ENCODE measurements at regions not wholly inside any gene's neighbourhood (a gene's known extent, or its start where the extent isn't known, plus 50 kb on each side); places are given as distances from the start of the nearest gene placed in this dataset.

DNA sequence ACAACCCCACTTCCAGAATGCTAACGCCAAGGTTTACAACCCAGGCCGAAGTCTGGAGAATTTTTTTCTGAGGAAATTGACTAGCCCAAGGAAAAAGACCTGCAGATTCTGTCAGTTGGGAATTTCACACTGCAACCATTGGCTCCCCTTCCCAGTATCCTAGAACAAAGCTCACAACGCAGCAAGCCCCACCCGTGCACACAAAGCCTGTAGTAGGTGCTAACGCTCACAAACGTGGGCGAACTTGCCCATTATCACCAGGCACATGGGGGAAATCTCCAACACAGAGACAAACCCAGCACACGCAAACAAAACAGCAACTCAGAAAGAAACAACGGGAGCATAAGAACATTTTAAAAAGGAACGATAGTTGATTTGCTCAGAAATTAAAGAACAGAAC is 265.1 kb downstream of the EIPR1 start:
- TF ChIP-seq, protein P1, sequence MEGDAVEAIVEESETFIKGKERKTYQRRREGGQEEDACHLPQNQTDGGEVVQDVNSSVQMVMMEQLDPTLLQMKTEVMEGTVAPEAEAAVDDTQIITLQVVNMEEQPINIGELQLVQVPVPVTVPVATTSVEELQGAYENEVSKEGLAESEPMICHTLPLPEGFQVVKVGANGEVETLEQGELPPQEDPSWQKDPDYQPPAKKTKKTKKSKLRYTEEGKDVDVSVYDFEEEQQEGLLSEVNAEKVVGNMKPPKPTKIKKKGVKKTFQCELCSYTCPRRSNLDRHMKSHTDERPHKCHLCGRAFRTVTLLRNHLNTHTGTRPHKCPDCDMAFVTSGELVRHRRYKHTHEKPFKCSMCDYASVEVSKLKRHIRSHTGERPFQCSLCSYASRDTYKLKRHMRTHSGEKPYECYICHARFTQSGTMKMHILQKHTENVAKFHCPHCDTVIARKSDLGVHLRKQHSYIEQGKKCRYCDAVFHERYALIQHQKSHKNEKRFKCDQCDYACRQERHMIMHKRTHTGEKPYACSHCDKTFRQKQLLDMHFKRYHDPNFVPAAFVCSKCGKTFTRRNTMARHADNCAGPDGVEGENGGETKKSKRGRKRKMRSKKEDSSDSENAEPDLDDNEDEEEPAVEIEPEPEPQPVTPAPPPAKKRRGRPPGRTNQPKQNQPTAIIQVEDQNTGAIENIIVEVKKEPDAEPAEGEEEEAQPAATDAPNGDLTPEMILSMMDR (IDR thresholded peaks at IDR 0.05; ENCODE audit: insufficient read depth, low read length) = no peak
- H3K4me3 ChIP-seq (ENCODE audit: low read depth, low read length) = no peak overlapping the region
- DNase-seq (ENCODE audit: low read depth) = no peak

DNA sequence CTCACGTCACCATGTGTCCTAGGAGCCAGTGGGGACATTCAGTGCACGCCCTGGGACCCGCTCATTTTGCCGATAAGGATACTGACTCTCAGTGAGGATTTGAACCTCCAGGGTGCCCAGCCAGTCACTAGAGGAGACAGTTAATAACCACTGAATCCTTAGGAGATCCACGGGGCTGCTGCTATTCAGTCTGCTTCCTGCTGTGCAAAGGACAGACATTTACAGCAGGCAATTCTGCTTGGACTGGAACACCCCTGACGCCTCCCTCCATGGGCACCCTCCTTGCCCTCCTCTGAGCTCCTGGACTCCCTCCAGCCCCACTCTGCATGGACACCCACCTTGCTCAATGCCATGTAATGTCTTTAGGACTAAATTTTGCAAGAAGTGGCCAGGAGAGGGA is 265.5 kb downstream of the EIPR1 start:
- DNase-seq (ENCODE audit: low read depth) = no peak
- TF ChIP-seq, protein P1 (IDR thresholded peaks at IDR 0.05; ENCODE audit: insufficient read depth, low read length) = no peak
- no peak overlapping the region for H3K4me3 ChIP-seq (ENCODE audit: low read depth, low read length)

DNA sequence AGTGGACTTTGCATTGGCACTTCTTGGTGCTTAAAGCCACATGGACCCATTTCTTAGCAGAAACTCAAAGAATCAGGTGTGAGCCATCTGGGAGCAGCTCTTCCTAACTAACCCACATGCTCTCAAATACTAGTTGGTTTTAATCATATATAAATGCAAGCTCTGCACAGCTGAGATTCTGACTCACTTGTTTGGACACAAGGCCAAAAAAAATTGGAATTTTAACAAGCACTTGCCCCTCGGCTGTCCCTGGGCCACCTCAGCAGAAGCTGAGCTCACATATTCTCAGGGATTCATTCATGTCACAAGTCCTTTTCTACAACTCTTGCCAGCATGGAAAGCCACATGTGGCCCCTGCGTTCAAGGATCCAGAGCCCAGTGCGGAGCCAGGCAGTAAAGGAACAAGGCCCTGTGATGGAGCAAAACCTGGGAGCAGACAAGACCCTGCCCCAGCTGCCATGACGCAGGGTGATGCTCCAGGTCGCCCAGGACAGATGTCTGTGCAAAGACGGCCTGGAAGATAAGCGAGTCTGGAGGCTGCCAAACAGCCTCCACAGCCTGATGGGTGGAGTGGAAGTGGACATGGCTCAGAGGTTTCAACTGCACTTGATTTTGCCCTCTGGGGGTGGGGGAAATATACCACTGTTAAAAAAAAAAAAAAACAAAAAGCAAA is 266.5 kb downstream of the EIPR1 start:
- TF ChIP-seq, protein P1 (IDR thresholded peaks at IDR 0.05; ENCODE audit: insufficient read depth, low read length) = no peak
- H3K4me3 ChIP-seq (ENCODE audit: low read depth, low read length) = no peak overlapping the region
- DNase-seq (ENCODE audit: low read depth) = no peak

DNA sequence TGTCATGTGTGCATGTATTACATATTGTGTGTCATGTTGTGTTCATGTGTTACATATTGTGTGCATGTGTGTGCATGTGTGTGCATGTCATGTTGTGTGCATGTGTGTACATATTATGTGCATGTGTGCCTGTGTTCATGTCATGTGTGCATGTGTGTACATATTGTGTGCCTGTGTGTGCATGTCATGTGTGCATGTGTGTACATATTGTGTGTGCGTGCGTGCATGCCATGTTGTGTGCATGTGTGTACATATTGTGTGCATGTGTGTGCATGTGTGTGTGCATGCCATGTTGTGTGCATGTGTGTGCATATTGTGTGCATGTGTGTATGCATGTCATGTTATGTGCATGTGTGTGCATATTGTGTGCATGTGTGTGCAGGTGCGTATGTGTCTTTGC is 267.1 kb downstream of the EIPR1 start:
- TF ChIP-seq, protein P1 (IDR thresholded peaks at IDR 0.05; ENCODE audit: insufficient read depth, low read length) = no peak
- DNase-seq (ENCODE audit: low read depth) = no peak
- no peak overlapping the region for H3K4me3 ChIP-seq (ENCODE audit: low read depth, low read length)

DNA sequence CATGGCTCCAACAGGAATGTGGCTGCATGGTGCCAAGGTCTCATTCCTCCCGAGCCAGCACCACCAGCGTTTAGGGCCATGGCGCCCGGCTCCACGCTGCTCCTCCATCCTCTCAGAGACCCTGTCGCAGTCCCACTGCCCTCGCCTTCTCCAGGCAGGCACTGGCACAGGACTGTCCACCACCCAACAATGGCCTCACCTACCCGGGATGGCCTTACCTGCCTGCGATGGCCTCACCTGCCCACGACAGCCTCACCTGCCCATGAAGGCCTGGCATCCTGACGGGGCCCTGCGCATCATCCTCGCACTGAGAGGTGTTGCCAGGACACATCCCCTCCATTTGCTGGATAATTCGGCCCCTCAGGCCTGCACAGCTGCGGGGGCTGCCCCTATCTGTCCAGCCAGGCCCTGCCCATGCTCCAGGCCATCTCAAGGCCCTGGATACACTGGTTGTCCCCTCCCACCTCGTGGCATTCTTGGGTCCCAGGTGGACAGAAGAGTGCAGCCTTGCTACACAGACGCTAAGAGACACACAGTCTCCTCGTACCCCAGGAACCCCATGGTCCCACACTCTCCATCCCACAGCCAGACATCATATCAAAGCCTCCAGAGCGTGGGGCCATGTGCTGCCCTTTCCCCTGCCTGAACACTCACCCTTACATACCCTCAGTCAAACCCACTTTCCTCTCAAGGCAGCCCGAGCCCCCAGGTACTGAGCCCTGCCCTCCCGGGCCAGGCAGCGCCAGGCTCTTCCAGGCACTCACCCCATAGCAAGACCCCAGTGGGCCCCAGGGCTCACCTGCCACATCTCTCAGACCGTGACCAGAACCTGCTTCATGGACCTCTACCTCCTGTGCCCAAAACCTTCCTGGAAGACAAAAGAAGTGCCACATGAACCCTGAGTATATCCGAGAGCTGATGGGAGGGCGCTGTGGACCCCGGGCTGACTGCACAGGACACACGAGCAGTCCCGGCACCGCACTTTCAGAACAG is 268.6 kb downstream of the EIPR1 start:
- H3K4me3 ChIP-seq (ENCODE audit: low read depth, low read length) = no peak overlapping the region
- no peak for DNase-seq (ENCODE audit: low read depth)
- TF ChIP-seq, protein P1 (IDR thresholded peaks at IDR 0.05; ENCODE audit: insufficient read depth, low read length) = no peak

DNA sequence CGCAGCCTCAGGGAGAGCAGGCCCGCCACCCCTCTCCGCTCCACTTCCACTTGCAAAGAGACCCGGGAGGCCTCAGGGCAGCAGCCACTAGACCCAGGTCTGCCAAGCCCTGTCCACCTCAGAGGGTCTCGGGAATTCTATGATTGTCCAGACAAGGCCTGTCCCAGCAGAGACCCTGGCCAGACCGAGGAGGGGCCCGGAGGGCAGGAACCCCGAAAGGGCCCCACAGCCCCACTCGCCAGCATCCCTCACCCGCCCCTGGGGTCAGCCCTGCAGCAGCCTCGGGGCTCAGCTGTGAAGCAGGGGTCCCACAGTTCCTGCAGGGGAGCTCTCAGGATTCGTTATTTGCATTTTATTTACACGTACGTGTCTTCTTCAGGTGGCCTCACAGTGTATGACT is 269.5 kb downstream of the EIPR1 start:
- TF ChIP-seq, protein P1 (IDR thresholded peaks at IDR 0.05; ENCODE audit: insufficient read depth, low read length) = no peak
- no peak for DNase-seq (ENCODE audit: low read depth)
- H3K4me3 ChIP-seq (ENCODE audit: low read depth, low read length) = no peak overlapping the region

All from fibroblast of the aortic adventitia (primary cell).